ENCODE measurements at regions not wholly inside any gene's neighbourhood (a gene's known extent, or its start where the extent isn't known, plus 50 kb on each side); places are given as distances from the start of the nearest gene placed in this dataset.

- TF ChIP-seq CREB5 (CRISPR knock-in tag; IDR thresholded peaks at IDR 0.05; ENCODE audit: low read depth) = no peak
- no peak for TF ChIP-seq BACH2 (CRISPR knock-in tag; IDR thresholded peaks at IDR 0.05; ENCODE audit: borderline replicate concordance)
- TF ChIP-seq ZFP3 (CRISPR knock-in tag; IDR thresholded peaks at IDR 0.05) = no peak
- TF ChIP-seq RARB (CRISPR knock-in tag; IDR thresholded peaks at IDR 0.05) = no peak
- TF ChIP-seq ZC3H10 (CRISPR knock-in tag; IDR thresholded peaks at IDR 0.05) = no peak
Measured at GRCh38 chr12:107461222-107461975, 224.2 kb upstream of the PWP1 start.
